ENCODE measurements at regions not wholly inside any gene's neighbourhood (a gene's known extent, or its start where the extent isn't known, plus 50 kb on each side); places are given as distances from the start of the nearest gene placed in this dataset.

DNA sequence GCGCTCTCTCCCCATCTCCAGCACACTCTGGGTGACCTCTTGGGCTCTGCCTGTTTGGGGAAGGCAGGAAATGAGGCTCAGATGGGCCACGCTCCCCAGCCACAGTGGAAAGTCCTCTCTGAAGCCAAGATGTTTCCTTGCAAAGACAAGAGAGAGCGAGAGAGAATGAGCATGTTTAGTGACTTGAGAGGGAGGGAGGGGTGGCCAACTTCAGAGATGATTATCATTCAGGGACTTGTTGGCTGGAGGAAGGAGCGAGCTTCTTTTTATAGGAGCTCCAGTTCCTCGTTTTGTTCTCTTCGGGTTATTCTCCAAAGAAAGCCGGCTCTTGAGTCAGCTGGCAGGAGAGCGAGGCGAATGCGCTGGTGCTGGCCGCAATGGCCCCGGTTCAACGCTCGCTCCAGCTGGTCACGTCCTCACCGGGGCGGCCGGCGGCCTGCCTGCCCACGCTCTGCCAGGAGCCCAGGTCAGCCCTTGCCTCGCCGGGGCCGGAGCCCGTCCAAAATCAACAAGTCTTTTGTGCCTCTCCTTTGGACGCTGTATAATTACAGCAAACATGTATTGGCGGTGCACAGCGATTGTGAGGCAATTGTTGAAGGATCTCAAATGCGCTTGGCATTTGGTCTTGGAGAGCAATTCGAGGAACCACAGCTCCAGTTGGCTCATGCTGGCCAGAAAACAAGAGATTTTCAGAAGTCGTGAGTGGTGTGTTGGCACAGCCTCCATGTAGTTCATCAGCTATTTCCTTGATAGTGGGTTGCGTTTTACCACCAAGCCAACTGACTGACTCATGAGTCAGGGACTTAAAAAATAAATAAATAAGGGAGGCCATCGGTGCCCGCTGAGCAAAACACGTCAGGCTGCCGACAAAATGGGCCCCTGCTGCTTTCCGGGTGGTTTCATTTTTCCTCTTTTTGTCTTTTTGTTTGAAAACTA, 288.6 kb downstream of the UACA start:
- 39% methylated on average over 22 of the region's 36 CpGs; no CpG with 5 or more reads in 1 of the 2 experiments for WGBS, 2 experiments (ENCODE audit: extremely low coverage in 2 of 2, insufficient read length in 1 of 2)
- peak overlapping the region; percentile 87 for H3K18ac ChIP-seq (ENCODE audit: low read depth, low read length)
- H4K8ac ChIP-seq (ENCODE audit: low read depth in 2 of 2, low read length in 2 of 2): peak overlapping the region; percentile 82 to 87; a peak in 3 of 4 replicates
- intact Hi-C loops (cut with micrococcal nuclease): loop anchor here (2.0 to 10.0 kb wide), 2 partner anchors 18 to 100 kb away; no protein-coding TSS in a partner anchor
- H3K4ac ChIP-seq (ENCODE audit: low read depth, low read length): peak overlapping the region; percentile 91
- H2BK120ac ChIP-seq (ENCODE audit: low read depth, low read length): peak overlapping the region; percentile 88
- dilution Hi-C loops (cut with HindIII; ENCODE audit: low sequenced_read_pairs, unreplicated experiment): no loop called here
- peak overlapping the region; percentile 68 for H4K5ac ChIP-seq (ENCODE audit: low read depth, low read length)
- peak overlapping the region; percentile 83 for H2BK5ac ChIP-seq (ENCODE audit: low read depth, low read length, poor library complexity, severe bottlenecking)
- no peaks in the 10 kb centered on the region for H3K9me3 ChIP-seq (ENCODE audit: control insufficient read depth, insufficient read depth, low read length)
- H2BK20ac ChIP-seq (ENCODE audit: low read depth, low read length): peak overlapping the region; percentile 88
- peak overlapping the region; percentile 56 for H3K4me2 ChIP-seq (ENCODE audit: low read depth, low read length)
- in situ Hi-C loops (cut with MboI; ENCODE audit: low sequenced_read_pairs): loop anchor here (25.0 kb wide), 1 partner anchor 387 kb away; the partner anchor contains the start of gene TLE3
- DNase-seq (peak; percentile 96), ATAC-seq (ENCODE audit: low read depth) (peak; percentile 87)
- H3K9me1 ChIP-seq (ENCODE audit: insufficient read depth, low read length): peaks cover 18% of the 10 kb centered on the region
- H3K27ac ChIP-seq (ENCODE audit: insufficient read depth, low read length): peak overlapping the region; percentile 72
- peaks cover 16% of the 10 kb centered on the region for H3K4me1 ChIP-seq (ENCODE audit: control insufficient read depth, insufficient read depth, low read length)
- ChIA-PET CTCF (interaction anchor here (1.4 to 1.9 kb wide), 2 partner anchors 8 to 13 kb away, joined by 7 to 11 read pairs; no protein-coding TSS in a partner anchor), POLR2A (ENCODE audit: unreplicated experiment) (no interaction called here)
- H4K91ac ChIP-seq (ENCODE audit: insufficient read depth, low read depth, low read length): peak overlapping the region; percentile 96
- peak overlapping the region; percentile 73 for H3K56ac ChIP-seq (ENCODE audit: extremely low read depth, insufficient read depth, low read length)
- no TSS peak for BruUV-seq (replicated peaks)
- H3K14ac ChIP-seq (replicated peaks; ENCODE audit: low read depth, low read length): peak overlapping the region; percentile 75
- peak overlapping the region; percentile 75 for H2AFZ ChIP-seq (replicated peaks; ENCODE audit: low read length, poor library complexity)
- H3K4me3 ChIP-seq (ENCODE audit: insufficient read depth, low read depth, low read length): no peak overlapping the region
- H3K79me1 ChIP-seq (ENCODE audit: low read depth in 1 of 2, low read length in 2 of 2): no peaks in the 10 kb centered on the region
- peak overlapping the region; percentile 58 for H3K9ac ChIP-seq (ENCODE audit: low read depth, low read length)
- H2AK5ac ChIP-seq (ENCODE audit: low read depth, low read length): peak overlapping the region; percentile 98
- no peak overlapping the region for H2AK9ac ChIP-seq (replicated peaks; ENCODE audit: low read depth, low read length, poor library complexity)
- H2BK15ac ChIP-seq (ENCODE audit: low read depth, low read length): peak overlapping the region; percentile 94; the same call in 2 of the 3 replicates
- no peaks in the 10 kb centered on the region for H4K20me1 ChIP-seq (ENCODE audit: insufficient read depth, low read length)
- H3K23ac ChIP-seq (ENCODE audit: low read depth, low read length): peak overlapping the region; percentile 50
- no peaks in the 10 kb centered on the region for H3K36me3 ChIP-seq (ENCODE audit: control insufficient read depth, insufficient read depth, low read length)
- peaks cover 8% of the 10 kb centered on the region for H3K27me3 ChIP-seq (ENCODE audit: control insufficient read depth, insufficient read depth, low read length)
- TF ChIP-seq, protein P1, sequence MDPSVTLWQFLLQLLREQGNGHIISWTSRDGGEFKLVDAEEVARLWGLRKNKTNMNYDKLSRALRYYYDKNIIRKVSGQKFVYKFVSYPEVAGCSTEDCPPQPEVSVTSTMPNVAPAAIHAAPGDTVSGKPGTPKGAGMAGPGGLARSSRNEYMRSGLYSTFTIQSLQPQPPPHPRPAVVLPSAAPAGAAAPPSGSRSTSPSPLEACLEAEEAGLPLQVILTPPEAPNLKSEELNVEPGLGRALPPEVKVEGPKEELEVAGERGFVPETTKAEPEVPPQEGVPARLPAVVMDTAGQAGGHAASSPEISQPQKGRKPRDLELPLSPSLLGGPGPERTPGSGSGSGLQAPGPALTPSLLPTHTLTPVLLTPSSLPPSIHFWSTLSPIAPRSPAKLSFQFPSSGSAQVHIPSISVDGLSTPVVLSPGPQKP (IDR thresholded peaks at IDR 0.05; ENCODE audit: borderline replicate concordance, low read depth, low read length): no peak
- no peak for TF ChIP-seq NFE2L2 (IDR thresholded peaks at IDR 0.05; ENCODE audit: low read depth, low read length)
- peak; percentile 83 for TF ChIP-seq CEBPB (IDR thresholded peaks at IDR 0.05; ENCODE audit: low read depth, low read length)
- TF ChIP-seq RCOR1 (IDR thresholded peaks at IDR 0.05; ENCODE audit: insufficient replicate concordance, low read length): peak; percentile 29
- TF ChIP-seq POLR2A (IDR thresholded peaks at IDR 0.05; ENCODE audit: low read depth, low read length): peak; percentile 35; the same call in 1 of the 2 replicates
- TF ChIP-seq RAD21 (IDR thresholded peaks at IDR 0.05; ENCODE audit: low read length): no peak
- peak; percentile 34 for TF ChIP-seq BHLHE40 (IDR thresholded peaks at IDR 0.05; ENCODE audit: low read depth, low read length)
- TF ChIP-seq FOS (IDR thresholded peaks at IDR 0.05; ENCODE audit: low read depth, low read length): peak; percentile 83
- TF ChIP-seq, protein P2, sequence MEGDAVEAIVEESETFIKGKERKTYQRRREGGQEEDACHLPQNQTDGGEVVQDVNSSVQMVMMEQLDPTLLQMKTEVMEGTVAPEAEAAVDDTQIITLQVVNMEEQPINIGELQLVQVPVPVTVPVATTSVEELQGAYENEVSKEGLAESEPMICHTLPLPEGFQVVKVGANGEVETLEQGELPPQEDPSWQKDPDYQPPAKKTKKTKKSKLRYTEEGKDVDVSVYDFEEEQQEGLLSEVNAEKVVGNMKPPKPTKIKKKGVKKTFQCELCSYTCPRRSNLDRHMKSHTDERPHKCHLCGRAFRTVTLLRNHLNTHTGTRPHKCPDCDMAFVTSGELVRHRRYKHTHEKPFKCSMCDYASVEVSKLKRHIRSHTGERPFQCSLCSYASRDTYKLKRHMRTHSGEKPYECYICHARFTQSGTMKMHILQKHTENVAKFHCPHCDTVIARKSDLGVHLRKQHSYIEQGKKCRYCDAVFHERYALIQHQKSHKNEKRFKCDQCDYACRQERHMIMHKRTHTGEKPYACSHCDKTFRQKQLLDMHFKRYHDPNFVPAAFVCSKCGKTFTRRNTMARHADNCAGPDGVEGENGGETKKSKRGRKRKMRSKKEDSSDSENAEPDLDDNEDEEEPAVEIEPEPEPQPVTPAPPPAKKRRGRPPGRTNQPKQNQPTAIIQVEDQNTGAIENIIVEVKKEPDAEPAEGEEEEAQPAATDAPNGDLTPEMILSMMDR (conservative IDR thresholded peaks at IDR 0.05; ENCODE audit: low read depth, low read length): 0 out of 2 replicates have a peak, but pooled peaks have one; percentile 2
- TF ChIP-seq MXI1 (IDR thresholded peaks at IDR 0.05; ENCODE audit: borderline replicate concordance, low read depth, low read length): no peak
- TF ChIP-seq MAZ (IDR thresholded peaks at IDR 0.05; ENCODE audit: borderline replicate concordance, low read depth, low read length): no peak
- TF ChIP-seq, protein P3, sequence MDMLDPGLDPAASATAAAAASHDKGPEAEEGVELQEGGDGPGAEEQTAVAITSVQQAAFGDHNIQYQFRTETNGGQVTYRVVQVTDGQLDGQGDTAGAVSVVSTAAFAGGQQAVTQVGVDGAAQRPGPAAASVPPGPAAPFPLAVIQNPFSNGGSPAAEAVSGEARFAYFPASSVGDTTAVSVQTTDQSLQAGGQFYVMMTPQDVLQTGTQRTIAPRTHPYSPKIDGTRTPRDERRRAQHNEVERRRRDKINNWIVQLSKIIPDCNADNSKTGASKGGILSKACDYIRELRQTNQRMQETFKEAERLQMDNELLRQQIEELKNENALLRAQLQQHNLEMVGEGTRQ (IDR thresholded peaks at IDR 0.05; ENCODE audit: low read depth, low read length): no peak
- TF ChIP-seq CHD1 (IDR thresholded peaks at IDR 0.05; ENCODE audit: low read depth, low read length): no peak
